Activated CD8-positive, alpha-beta T cell treated with anti-CD3 and anti-CD28 coated beads for 36 hours (primary cell): ENCODE measurements at regions not wholly inside any gene's neighbourhood (a gene's known extent, or its start where the extent isn't known, plus 50 kb on each side); places are given as distances from the start of the nearest gene placed in this dataset.

Experiments used
- ATAC-seq: fragments of 200-7000 bp; cut with Tn5 transposase; one replicate; pipeline ENCODE4 v1.10.0; 2021; ENCODE audit warnings: mild to moderate bottlenecking, moderate library complexity
- CTCF ChIA-PET: fragments of 350-600 bp; sonication (Branson Sonifier 250); formaldehyde crosslinking; loops from one replicate; lab custom pipeline; 2021; ENCODE audit warnings: antibody characterized with exemption; lab: Charles Lee
- POLR2A ChIA-PET: fragments of 350-600 bp; sonication (Branson Sonifier 250); formaldehyde crosslinking; loops from one replicate; lab custom pipeline; 2021; ENCODE audit warnings: antibody characterized with exemption; lab: Charles Lee
- DNase-seq: peaks from one replicate; pipeline ENCODE4 v3.0.0-alpha.2; 2020
- H3K27ac Mint-ChIP-seq: one replicate; pipeline ENCODE4 v1.8.0; 2021; ENCODE audit warnings: mild to moderate bottlenecking, mixed read lengths
- H3K27me3 Mint-ChIP-seq: one replicate; pipeline ENCODE4 v1.8.0; 2021; ENCODE audit warnings: mixed read lengths
- H3K36me3 Mint-ChIP-seq: one replicate; pipeline ENCODE4 v1.8.0; 2021; ENCODE audit warnings: low read depth, mixed read lengths
- H3K4me1 Mint-ChIP-seq: one replicate; pipeline ENCODE4 v1.8.0; 2021; ENCODE audit warnings: low read depth, mixed read lengths
- H3K4me3 Mint-ChIP-seq: one replicate; pipeline ENCODE4 v1.8.0; 2021; ENCODE audit warnings: mild to moderate bottlenecking, moderate library complexity, mixed read lengths
- H3K9me3 Mint-ChIP-seq: one replicate; pipeline ENCODE4 v1.8.0; 2021; ENCODE audit warnings: mixed read lengths
- intact Hi-C: fragments of 100-400 bp; cut with micrococcal nuclease; formaldehyde crosslinking; loops from one replicate; pipeline ENCODE4 v1.10.0; 2022
- TF ChIP-seq, protein P1 (sequence below): fragments of 200-600 bp; IDR thresholded peaks from one replicate; pipeline ENCODE4 v1.8.0; 2022; ENCODE audit warnings: antibody characterized with exemption, mild to moderate bottlenecking

DNA sequence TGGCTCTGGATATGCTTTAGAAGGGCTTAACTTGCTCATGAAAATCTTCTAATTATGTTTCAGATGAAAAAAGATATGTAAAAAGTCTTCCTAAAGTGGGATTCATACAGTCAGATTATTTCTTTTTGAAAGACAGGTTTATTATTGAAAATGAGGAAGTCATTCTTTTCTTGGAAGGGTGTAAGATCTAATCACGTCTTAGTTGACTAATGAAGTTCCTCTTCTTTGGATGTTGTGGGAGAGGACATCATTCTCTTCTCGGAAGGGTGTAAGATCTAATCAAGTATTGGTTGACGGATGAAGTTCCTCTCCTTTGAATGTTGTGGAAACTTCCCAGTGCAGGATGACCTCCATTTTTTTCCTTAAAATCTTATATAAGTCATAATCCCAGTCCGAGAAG is 74.9 kb downstream of the ALG10 start:
- DNase-seq (no peak), ATAC-seq (no peak)
- ChIA-PET POLR2A (no interaction called here), CTCF (no interaction called here)
- H3K27ac Mint-ChIP-seq = no peak overlapping the region
- no peaks in the 10 kb centered on the region for H3K4me1 Mint-ChIP-seq
- no peaks in the 10 kb centered on the region for H3K9me3 Mint-ChIP-seq
- H3K27me3 Mint-ChIP-seq = no peaks in the 10 kb centered on the region
- no peak overlapping the region for H3K4me3 Mint-ChIP-seq
- intact Hi-C loops = no loop called here
- TF ChIP-seq, protein P1, sequence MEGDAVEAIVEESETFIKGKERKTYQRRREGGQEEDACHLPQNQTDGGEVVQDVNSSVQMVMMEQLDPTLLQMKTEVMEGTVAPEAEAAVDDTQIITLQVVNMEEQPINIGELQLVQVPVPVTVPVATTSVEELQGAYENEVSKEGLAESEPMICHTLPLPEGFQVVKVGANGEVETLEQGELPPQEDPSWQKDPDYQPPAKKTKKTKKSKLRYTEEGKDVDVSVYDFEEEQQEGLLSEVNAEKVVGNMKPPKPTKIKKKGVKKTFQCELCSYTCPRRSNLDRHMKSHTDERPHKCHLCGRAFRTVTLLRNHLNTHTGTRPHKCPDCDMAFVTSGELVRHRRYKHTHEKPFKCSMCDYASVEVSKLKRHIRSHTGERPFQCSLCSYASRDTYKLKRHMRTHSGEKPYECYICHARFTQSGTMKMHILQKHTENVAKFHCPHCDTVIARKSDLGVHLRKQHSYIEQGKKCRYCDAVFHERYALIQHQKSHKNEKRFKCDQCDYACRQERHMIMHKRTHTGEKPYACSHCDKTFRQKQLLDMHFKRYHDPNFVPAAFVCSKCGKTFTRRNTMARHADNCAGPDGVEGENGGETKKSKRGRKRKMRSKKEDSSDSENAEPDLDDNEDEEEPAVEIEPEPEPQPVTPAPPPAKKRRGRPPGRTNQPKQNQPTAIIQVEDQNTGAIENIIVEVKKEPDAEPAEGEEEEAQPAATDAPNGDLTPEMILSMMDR = no peak
- H3K36me3 Mint-ChIP-seq = no peaks in the 10 kb centered on the region

DNA sequence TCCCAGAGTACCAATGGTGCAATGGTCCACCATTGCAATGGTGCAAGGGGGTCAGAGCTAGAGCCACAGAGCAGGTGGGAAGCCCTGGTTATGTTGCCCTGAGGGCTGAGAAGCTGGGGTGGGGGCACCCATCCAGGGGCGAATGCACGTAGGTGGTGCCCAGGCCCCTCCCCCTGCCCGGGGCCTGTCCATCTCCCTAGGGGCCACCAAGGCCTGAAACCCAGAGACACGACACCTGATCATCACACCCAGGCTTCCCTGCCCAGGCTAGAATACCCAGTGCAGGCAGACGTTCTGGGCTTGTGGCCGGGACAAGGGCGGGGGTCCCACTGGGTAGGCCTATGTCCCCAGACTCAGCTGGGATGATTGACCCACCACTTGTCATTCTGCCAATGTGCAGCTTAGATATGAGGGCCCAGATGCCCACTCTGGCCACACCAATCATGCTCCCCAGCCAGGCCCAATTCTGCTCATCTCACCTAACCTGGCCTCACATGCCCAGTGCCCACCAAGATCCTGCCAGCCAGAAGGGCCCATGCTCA is 83.2 kb downstream of the ALG10 start:
- POLR2A ChIA-PET = no interaction called here
- Mint-ChIP-seq H3K27ac (no peak overlapping the region), H3K36me3 (no peaks in the 10 kb centered on the region), H3K4me3 (no peak overlapping the region), H3K4me1 (no peaks in the 10 kb centered on the region), H3K27me3 (peaks cover 15% of the 10 kb centered on the region), H3K9me3 (no peaks in the 10 kb centered on the region)
- TF ChIP-seq, protein P1 = no peak
- CTCF ChIA-PET = no interaction called here
- DNase-seq (no peak), ATAC-seq (no peak)
- intact Hi-C loops = loop anchor here (10.0 kb wide), 1 partner anchor 71 kb away; no protein-coding TSS in a partner anchor

DNA sequence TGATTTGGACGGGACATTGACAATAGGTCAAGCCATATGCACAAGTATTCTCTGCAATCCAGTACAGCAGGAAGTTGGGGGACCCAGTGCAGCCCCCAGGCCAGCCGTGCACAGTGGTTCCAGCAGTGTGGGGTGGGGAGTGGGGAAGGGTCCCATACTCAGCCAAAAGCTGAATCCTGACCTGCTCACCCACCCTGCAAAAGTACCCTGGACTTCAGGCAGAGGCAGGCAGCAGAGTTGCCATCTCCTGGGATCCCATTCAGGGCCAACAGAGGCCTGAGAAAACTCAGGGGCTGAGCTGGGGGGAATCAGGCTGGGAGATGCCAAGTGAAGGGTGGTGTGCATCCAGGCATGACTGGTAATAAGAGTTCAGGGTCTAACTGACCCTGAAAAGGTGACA is 83.9 kb downstream of the ALG10 start:
- intact Hi-C loops = loop anchor here (10.0 kb wide), 1 partner anchor 71 kb away; no protein-coding TSS in a partner anchor
- ChIA-PET CTCF (interaction anchor here (0.8 kb wide), 1 partner anchor 17 kb away, joined by 3 read pairs; no protein-coding TSS in a partner anchor), POLR2A (no interaction called here)
- TF ChIP-seq, protein P1 = no peak
- Mint-ChIP-seq H3K27me3 (peaks cover 15% of the 10 kb centered on the region), H3K36me3 (no peaks in the 10 kb centered on the region), H3K9me3 (no peaks in the 10 kb centered on the region), H3K27ac (no peak overlapping the region), H3K4me1 (no peaks in the 10 kb centered on the region), H3K4me3 (no peak overlapping the region)
- ATAC-seq = no peak
- no peak for DNase-seq

DNA sequence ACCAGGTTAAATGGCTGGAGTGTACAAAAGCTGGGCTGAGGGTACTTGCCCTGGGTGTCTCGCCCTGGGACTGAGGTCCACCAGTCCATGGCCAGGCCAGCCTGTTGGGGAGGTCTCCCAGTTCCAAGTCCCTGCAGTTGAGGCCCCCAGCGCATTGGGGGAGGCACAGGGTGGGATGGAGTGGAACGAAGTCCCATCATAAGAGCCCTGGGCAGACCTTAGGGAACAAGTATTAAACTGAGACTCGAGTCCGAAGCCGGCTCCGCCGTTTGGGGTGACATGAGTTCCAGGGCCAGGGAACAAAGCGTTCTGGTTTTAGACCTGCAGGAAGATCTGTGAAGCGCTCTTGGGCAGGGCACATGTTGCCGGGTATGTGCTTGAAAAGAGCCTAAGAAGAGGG is 84.7 kb downstream of the ALG10 start:
- no peak for DNase-seq
- no peak overlapping the region for H3K4me3 Mint-ChIP-seq
- POLR2A ChIA-PET = no interaction called here
- H3K27ac Mint-ChIP-seq = no peak overlapping the region
- H3K4me1 Mint-ChIP-seq = no peaks in the 10 kb centered on the region
- intact Hi-C loops = loop anchor here (10.0 kb wide), 1 partner anchor 72 kb away; no protein-coding TSS in a partner anchor
- no peaks in the 10 kb centered on the region for H3K9me3 Mint-ChIP-seq
- no peak for ATAC-seq
- TF ChIP-seq, protein P1 = no peak
- H3K27me3 Mint-ChIP-seq = peaks cover 15% of the 10 kb centered on the region
- CTCF ChIA-PET = interaction anchor here (0.8 kb wide), 1 partner anchor 16 kb away, joined by 3 read pairs; no protein-coding TSS in a partner anchor
- no peaks in the 10 kb centered on the region for H3K36me3 Mint-ChIP-seq

DNA sequence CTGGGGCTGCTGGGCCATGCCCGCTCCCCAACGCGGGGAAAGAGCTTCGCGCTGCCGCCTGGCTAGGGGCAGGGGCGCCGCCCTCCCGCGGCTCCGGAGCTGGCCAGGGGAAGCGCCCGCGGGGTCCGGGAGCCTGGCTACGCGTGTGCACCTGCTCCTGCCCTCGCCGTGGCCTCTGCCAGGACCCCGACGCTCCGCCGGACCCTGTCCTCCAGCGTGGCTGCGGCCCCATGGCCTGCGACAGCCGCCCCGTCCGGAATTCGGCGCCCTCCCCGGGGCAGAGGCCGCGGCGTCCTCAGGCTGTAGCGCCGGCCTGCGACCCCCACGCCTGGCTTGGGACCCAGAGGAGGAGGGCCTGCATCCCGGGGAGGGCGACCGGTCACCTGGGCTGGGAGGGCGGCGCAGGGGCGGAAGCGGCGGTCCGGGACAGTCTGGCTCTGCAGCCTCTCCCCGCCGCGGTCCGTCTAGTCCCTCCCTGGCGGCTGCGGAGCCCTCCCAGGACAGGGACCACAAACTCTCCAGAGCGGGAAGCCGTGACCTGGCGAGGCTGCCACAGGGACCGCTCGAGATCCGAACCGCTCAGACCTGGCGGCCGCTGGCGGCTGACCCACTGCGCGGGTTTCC is 85.6 kb downstream of the ALG10 start:
- TF ChIP-seq, protein P1 = no peak
- no peaks in the 10 kb centered on the region for H3K9me3 Mint-ChIP-seq
- POLR2A ChIA-PET = no interaction called here
- intact Hi-C loops = loop anchor here (10.0 kb wide), 1 partner anchor 73 kb away; no protein-coding TSS in a partner anchor
- H3K27ac Mint-ChIP-seq = no peak overlapping the region
- peaks cover 15% of the 10 kb centered on the region for H3K27me3 Mint-ChIP-seq
- no peaks in the 10 kb centered on the region for H3K4me1 Mint-ChIP-seq
- H3K36me3 Mint-ChIP-seq = no peaks in the 10 kb centered on the region
- no peak overlapping the region for H3K4me3 Mint-ChIP-seq
- CTCF ChIA-PET = no interaction called here
- ATAC-seq (no peak), DNase-seq (no peak)
